Hepatocyte (in vitro differentiated cells): ENCODE measurements at regions not wholly inside any gene's neighbourhood (a gene's known extent, or its start where the extent isn't known, plus 50 kb on each side); places are given as distances from the start of the nearest gene placed in this dataset.

Experiments used
- CTCF ChIP-seq: fragments of 200-600 bp; sonication (generic); IDR thresholded peaks from 2 replicates; pipeline ENCODE4 v1.5.1; 2016; ENCODE audit warnings: antibody characterized with exemption, mild to moderate bottlenecking; ENCODE audit not compliant: poor library complexity
- EZH2 ChIP-seq: fragments of 200-600 bp; sonication (generic); IDR thresholded peaks from 2 replicates; pipeline ENCODE4 v1.6.1; 2016; ENCODE audit warnings: antibody characterized with exemption, mild to moderate bottlenecking, borderline replicate concordance
- EZH2phosphoT487 ChIP-seq: fragments of 200-600 bp; sonication (generic); IDR thresholded peaks from one replicate; pipeline ENCODE4 v1.6.1; 2018; ENCODE audit warnings: antibody characterized with exemption, mild to moderate bottlenecking, low read depth, moderate library complexity; ENCODE audit not compliant: unreplicated experiment, severe bottlenecking

GRCh38 chr4:82044141-82044993 is 329.4 kb downstream of the HNRNPD start:
- TF ChIP-seq CTCF, result no peak
- TF ChIP-seq EZH2, result no peak
- TF ChIP-seq EZH2phosphoT487, result no peak
